Muscle of back (tissue), 3 donors: ENCODE measurements at regions not wholly inside any gene's neighbourhood (a gene's known extent, or its start where the extent isn't known, plus 50 kb on each side); places are given as distances from the start of the nearest gene placed in this dataset.
"Not testable (repeated sequence)": the region's sequence is repeated elsewhere in the genome, so short reads cannot be mapped to it uniquely, and the experiment has no call there.

Experiments
- DNase-seq, 3 donors: peaks; one replicate each; pipeline versions ENCODE4 v3.0.0 to v3.0.0-alpha.2; 2013

GRCh38 chr1:217921126-217921904, 290.2 kb downstream of the SPATA17 start:
- DNase-seq = no peak

GRCh38 chr1:217924924-217925323, 293.8 kb downstream of the SPATA17 start:
- DNase-seq = no peak

GRCh38 chr1:217929213-217929885, 298.2 kb downstream of the SPATA17 start:
- peak in 1 of 3 donors; percentile 30 for DNase-seq

GRCh38 chr1:217943361-217943760, 312.2 kb downstream of the SPATA17 start:
- DNase-seq = no peak

GRCh38 chr1:217944550-217944949, 313.4 kb downstream of the SPATA17 start:
- no peak for DNase-seq

- no peak for DNase-seq
Observed at GRCh38 chr1:217946511-217946910, 315.4 kb downstream of the SPATA17 start.

GRCh38 chr1:217948741-217949140, 317.6 kb downstream of the SPATA17 start:
- DNase-seq = no peak

- no peak for DNase-seq
Observed at GRCh38 chr1:217953330-217953729, 322.2 kb downstream of the SPATA17 start.

- peak in 1 of 3 donors; percentile 11 for DNase-seq
Observed at GRCh38 chr1:217953922-217954321, 322.8 kb downstream of the SPATA17 start.

- DNase-seq = no peak
Observed at GRCh38 chr1:217955723-217956122, 324.6 kb downstream of the SPATA17 start.

GRCh38 chr1:217965156-217965786, 319.8 kb upstream of the RRP15 start:
- no peak for DNase-seq

GRCh38 chr1:217968085-217968484, 317.0 kb upstream of the RRP15 start:
- DNase-seq = no peak

GRCh38 chr1:217969428-217969827, 315.7 kb upstream of the RRP15 start:
- no peak for DNase-seq

GRCh38 chr1:217977943-217978342, 307.1 kb upstream of the RRP15 start:
- no peak for DNase-seq

- no peak for DNase-seq
Observed at GRCh38 chr1:217981430-217981829, 303.7 kb upstream of the RRP15 start.

GRCh38 chr1:217982331-217983050, 302.6 kb upstream of the RRP15 start:
- DNase-seq = peak in 1 of 3 donors; percentile 29

- no peak for DNase-seq
Observed at GRCh38 chr1:217983051-217983375, 302.1 kb upstream of the RRP15 start.

- DNase-seq = no peak
Observed at GRCh38 chr1:217985641-217986040, 299.5 kb upstream of the RRP15 start.

GRCh38 chr1:217989510-217989909, 295.6 kb upstream of the RRP15 start:
- no peak for DNase-seq

GRCh38 chr1:217993439-217993838, 291.7 kb upstream of the RRP15 start:
- DNase-seq = no peak

GRCh38 chr1:218008296-218008695, 276.8 kb upstream of the RRP15 start:
- DNase-seq = not testable (repeated sequence)

- not testable (repeated sequence) for DNase-seq
Observed at GRCh38 chr1:218015106-218015505, 270.0 kb upstream of the RRP15 start.
